ENCODE measurements at regions not wholly inside any gene's neighbourhood (a gene's known extent, or its start where the extent isn't known, plus 50 kb on each side); places are given as distances from the start of the nearest gene placed in this dataset.
"Not testable (repeated sequence)": the region's sequence is repeated elsewhere in the genome, so short reads cannot be mapped to it uniquely, and the experiment has no call there.

DNA sequence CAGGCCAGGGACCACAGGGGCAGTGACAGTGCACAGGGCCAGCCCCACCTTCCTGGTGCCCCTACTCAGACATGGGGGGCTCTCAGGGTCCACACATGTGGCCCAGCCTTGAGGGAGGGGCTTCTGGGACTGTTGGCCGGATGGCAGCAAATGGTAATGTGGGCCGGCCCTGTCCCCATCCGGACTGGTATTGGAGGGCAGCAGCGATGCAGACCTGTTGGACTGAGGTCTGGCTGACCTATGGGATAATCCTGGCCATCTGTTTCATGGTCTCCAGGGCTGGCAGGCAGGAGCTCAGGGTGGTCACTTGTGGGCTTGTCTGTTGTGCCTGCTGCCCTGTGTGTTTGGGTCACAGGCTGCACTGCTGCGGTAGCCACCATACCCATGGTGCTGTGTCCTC, 387.5 kb downstream of the TMEM121 start:
- DNase-seq, result no peak

DNA sequence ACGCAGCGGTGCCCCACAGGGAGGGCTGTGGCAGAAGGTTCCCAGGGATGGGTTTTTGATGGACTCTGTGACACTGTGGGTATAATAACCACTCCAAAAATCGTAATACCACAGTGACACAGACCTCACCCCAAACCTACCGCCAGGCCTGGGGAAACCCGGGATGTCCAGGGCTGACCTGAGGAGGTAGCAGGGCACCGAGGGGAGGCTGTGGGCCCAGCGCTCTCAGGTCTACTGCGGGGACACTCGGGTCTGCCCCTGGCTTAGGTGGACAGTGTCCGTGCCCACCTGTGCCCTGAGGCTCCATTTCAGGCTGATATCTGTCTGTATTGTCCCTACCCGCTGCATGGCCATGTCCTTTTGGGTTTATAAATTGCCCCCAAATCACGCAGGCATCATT, 387.9 kb downstream of the TMEM121 start:
- not testable (repeated sequence) for DNase-seq

DNA sequence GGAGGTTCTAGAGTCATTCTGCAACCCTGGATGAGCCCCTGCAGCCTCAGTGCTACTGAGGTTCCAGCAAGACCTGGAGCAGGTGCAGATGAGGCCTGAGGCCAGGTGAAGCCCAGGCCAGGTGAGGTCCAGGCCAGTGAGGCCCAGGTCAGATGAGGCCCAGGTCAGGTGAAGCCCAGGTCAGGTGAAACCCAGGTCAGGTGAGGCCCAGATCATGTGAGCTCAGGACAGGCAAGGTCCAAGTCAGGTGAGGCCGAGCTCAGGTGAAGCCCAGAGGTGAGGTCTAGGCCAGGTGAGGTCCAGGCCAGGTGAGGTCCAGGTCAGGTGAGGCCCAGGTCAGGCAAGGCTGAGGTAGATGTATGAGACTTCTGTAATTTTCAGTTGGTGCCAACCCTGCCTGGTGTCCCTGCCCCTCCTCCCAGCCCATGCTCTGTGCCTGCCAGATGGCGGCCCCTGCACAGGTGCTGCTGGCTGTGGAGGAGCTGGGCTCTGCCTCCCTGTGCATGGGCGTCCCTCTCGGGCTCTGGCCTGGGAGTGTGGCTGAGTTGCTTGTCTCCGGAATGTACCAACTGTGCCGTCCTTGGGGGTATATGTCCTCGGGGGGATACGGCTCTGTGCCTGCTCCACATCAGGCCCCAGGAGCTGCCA, 388.5 kb downstream of the TMEM121 start:
- no peak for DNase-seq

DNA sequence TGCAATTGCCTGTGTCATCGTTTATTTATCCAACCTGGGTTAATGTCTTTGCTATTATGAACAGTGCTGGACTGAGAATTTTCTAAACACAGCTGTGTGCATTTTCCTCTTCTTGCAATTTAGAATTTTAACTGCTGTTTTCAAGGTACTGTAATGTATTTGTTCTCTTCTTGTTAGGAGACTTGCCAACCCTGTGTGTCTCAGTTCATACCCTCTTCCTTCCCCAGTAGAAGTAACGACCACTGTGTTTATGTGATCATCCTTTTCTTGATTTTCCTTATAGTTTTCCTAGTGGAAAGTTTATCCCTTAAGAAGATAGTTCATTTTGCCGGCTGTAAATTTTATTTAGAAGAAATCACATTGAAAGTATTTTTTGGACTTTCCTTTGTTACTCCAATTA, 389.2 kb downstream of the TMEM121 start:
- not testable (repeated sequence) for DNase-seq

DNA sequence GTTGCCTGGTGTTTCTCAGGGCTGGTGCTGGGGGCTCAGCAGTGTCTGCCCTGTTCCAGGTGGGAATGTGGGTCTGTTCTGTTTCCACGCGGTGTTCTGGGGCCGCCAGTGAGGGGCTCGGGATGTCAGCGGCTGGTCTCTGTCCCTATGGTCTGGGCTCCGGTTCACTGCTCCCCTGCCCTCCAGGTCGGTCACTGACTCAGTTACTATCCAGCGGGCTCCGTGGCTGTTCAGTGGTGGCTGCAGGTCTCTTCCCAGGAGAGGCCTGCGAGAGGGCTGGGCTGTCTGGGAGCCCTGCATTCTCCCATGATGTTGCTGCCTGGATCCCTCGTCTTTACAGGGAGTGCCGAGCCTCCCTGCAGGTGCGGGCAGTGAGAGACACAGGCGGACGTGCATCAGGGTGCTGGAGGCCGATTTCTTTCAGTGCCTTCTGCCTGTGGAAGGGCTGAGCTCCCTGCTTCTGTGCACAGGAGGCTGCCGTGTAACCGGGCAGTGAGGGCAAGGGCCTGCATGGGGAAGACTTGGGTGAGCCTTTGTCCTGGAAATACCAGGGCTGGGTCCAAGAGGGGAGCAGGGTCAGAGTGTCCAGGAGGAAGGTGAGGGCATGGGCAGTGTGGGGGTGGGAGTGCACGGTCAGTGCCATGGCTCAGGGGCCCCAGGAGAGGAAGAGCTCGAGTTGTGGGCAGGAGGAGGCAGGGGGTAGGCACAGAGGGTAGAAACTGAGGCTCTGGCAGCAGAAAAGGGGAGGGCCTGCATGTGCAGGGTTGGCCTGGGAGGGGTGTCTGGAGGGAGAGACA, 391.0 kb downstream of the TMEM121 start:
- DNase-seq, result not testable (repeated sequence)

DNA sequence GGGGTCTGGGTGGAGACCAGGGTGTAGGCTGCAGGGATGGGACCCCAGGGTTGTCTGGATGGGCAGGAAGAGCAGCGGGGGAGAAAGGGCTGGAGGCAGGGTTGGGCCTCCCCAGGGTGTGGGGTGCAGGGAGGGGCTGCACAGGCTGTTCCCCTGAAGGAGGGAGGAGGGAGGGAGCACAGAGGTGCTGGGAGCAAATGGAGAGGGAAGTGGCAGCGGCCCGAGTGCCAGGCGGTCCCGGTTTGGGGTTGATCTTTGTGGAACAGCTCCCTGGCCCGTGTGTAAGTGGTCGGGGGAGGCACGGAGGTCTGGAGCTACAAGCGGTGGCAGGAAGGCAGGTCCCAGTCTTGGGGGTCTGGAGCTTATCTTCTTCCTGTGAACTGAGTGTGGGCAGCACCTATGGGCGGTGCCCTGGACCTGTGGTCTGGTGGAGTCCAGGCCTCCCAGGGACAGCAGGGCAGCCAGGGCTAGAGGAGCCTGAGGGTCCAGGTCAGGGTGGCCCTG, 391.6 kb downstream of the TMEM121 start:
- DNase-seq, result no peak

DNA sequence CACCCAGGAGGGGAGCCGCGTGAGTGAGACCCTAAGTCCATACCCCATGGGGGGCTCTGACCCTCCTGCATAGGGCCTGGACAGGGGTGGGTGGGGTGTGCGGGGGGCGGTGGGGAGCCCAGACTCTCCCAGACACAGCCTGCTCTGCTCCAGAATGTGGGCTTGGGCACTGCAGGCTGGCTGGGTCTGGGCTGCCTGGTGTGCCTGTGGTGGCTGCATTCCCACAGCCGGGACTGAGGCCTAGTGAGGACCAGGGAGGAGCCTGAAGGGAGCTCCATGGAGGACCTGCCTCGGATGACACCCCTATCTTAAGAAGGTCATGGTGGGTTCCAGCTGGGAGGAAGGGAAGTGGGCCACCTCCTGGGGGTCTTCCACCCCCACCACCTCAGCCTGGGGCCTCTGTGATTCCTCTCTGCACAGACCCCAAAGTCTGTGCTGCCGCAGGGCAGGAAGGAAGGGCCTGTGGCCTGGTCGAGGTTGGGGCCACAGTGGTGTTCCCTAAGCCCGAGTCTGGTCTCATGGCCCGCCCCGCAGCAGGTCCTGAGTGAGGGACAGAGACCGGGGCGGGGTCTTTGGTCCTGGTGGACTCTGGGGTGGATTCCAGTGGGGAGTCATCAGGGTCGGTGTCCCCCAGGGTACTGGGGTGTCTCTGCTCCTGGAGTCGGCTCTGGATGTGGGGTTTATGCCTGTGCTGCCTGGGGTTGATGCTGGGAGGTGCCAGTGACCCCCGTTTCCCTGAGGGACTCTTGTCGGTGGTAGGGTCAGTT, 392.3 kb downstream of the TMEM121 start:
- DNase-seq, result no peak

DNA sequence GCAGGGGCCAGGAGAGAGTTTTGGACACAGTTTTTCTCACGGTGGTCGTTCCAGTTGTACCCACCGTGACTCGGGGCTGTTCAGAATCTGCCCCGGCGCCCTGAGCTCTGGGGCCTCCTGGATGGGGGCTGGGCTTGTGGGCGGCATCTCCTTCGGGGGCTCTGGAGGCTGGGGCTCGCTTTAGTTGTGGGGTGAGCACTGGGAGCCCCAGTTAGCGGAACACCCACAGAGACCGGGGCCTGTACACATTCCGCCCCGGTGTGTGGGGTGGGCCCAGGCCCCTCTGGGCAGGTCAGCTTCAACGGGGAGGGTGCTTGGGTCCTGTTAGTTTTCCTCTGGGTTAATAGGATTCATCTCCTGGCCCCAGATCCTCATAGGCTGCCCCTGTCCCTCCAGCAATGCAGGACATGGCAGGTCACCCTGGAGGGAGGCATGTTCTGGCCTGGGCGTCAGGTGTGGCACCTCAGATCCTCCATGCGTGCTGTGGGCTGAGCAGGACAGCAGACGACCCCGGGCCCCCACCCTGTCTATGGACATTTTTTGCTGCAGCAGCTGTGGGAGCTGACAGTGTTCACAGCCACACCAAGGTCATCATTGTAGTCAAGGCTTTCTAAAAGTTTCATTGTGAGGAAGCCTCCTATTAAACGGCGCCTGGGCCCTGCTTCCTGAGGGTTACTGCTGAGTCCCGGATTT, 393.2 kb downstream of the TMEM121 start:
- no peak for DNase-seq

DNA sequence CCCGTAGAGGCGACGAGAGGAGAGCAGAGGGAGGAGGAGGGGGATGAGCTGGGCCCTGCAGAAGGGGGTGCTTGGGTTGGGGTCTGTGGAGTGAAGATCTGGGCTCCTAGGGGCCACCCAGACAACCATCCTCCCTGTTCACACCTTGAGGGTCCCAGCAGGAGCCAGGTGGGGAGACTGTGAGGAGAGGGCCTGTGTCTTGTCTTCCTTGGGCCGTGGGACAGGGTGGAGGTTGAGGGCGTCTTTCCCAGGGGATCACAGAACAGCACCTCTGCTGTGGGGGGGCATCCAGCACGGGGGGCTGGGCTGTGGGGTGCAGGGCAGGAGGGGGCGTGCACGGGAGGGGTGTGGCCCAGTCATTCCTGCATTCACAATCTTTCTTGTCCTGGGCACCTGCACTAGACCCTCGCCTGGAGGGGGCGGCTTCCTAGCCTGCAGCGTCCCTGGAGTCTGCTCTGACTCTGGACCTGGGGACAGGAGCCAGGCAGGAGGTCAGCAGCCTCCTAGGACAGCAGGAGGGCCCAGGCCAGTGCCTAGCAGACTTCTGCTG, 393.8 kb downstream of the TMEM121 start:
- not testable (repeated sequence) for DNase-seq

DNA sequence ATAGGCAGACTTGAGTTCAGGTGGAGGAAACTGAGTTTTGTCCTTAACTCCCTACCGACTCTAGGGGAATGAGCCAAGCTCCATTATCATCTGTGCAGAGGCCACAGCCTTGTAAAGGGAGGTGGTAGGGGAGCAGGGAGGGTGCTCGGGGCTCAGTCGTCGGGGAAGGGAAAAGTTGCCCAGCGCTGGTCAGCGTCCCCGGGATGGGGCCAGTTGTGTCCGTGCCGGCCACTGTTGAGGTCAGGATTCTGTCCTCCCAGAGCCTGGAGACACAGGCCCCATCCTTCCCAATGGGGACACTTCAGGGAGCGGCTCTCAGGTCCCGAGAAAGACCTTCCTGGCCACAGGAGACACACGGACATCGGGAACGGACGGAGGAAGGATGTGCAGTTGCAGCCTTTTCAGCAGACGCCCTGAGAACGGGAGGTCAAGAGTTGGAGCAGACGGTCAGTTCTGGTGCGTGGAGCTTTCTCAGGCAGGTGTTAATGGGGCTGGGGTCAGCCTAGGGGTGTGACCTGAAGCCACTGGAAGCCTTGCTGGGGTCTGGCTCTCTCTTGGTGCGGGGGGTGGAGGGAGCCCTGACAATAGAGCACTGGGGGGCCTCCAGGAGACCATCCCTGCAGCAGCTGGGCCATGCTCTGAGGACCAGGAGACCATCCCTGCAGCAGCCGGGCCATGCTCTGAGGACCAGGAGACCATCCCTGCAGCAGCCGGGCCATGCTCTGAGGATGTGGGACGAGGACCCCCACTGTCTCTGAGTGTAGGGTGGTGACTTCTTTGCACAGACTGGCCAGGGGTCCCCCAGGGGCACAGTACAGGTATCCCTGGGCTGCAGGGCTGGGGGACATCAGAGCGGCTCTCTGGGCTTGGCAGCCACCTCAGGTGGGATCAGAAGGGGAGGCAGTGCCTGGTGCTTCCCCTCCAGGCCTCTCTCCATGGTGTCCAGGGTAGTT, 394.7 kb downstream of the TMEM121 start:
- DNase-seq, result not testable (repeated sequence)

DNA sequence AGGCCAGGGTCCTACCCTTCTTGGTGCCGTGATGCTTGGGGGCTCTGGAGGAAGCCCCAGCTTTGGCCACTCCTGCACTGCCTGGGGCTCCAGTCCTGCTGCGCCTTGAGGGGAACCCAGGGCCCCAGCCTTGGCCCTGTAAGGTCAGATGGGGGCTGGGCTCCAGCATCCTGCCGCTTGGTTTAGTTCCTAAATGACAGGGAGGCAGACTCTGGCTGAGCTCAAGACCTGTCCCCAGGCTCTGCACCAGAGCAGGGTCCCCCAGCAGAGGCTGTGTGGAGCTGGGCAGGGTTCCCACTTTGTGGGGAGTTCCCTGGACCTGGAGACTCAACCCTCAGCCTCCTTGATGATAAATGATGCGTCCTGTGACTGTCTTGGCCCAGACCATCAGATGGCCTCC, 395.4 kb downstream of the TMEM121 start:
- not testable (repeated sequence) for DNase-seq

DNA sequence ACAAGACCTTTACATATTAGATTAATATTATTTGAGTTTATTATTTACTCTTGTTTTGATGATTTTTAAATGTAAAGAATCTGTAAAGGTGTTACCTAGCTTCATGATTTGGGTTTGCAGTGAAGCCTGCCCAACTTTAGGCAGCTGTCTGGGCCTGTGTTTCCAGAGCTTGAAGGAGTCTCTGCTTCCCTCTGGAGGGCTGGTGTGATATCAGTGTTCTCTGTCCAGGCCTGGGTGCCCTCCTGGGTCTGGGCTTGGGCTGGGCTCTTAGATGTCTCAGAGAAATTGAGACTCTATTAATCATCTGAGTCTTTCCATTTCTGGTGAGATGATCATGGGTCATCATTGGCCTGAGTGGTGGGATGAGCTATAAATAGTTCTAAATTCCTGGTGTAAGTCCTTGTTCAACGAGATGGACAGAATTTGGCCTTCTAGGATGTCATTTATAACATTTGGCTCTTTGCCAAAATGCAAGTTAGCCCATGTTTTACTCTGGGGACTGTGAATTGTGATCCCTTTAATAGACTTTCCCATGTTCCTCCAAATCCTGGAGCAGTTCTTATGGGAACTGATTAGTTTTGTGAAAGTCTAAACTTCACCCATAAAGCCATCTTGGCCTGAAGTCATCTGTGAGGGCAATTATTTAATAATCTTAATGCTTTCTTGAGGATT, 397.3 kb downstream of the TMEM121 start:
- DNase-seq, result not testable (repeated sequence)

DNA sequence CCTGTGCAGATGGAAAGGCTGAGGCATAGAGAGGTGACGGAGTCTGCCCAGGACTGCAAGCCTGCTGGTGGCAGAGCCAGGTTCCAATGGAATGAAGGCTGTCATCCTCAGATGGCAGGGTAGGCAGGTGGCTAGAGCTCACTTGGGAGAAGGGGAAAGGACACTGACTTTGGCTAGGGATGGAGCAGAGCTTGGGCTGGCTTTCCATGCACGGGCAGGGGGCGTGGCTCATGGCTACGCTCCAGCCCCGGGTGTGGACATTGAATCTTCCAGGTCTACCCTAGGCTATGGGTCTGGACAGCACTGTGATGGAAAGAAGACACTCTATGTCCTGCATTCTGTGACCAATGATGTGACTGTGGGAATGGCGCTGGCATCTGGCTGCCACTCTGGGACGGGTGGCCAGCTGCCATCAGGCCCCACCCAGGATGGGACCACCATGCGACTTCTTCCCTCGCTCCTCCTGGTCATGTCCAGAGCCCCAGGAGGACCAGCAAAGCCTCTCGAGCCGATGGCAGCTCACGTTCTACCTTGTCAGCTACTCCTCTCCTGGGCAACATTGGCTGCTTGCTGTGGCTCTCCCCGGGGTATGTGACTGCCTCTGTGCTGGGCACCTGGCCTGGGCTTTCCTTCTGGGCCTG, 398.7 kb downstream of the TMEM121 start:
- DNase-seq, result no peak

DNA sequence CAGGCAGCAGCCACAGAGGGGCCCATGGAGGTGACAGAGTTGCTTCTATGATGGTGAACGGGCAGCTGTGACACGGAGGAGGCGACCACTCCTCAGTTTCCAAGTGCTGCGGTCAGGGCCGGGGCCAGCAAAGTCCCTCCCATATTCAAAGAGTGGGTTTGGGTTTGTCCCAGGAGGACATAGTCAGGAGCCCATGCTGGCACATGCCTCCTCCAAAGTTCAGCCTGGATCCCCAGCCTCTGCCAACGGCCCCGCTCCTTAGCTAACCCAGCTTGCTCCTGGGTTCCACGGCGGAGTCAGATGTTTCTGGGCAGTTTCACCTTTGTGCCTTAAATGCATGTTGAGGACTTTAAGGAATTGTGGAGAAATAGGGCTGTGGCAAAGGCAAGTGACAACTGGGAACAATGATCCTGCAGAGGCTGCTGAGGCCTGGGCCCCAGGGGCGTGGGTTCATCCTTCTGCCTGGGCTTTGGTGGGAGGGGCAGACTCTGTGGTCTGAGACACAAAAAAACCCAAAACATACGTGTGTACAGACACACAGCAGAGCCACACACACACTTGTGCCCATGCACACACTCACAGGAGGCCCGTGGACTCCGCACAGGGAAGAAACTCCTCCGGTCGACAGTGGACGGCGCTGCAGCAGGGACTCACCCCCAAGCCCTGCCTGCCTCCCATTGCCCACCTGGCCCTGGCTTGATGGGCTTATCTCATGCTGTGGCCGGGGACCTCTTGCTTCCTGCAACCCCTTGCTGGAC, 399.4 kb downstream of the TMEM121 start:
- DNase-seq, result no peak

DNA sequence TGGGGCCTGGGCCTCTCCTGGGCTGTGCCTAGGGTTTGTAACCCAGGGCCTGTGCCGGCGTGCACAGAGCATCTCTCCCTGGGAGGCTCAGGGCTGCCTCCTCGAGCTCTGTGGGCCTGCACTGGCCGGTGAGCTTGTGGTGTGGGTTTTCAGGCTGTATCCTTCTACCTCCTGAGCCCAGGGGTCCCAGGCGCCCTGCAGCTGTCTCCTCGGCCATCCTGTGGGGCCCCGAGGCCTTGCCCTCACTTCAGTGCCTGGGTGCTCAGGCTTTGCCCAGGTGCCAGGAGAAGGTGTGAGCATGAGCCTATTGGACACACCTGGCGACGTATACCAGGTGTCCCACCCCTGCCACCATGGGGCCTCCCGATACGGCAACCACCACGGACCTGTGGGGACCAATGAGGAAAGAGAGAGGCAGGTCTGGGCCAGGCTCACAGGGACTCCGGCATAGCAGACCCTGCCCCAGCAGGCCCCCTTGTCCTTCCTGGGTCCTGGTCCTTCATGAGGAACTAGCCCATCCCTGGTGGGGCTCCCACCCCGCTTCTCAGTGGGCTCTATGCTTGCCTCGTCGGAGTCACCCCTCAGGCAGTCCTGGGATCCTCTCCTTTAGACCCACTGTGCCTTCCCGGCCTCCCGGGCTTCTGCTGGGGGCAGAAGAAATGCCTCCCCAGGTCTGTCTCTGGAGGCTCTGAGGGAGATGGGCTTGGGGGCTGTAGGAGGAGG, 400.2 kb downstream of the TMEM121 start:
- DNase-seq, result no peak

DNA sequence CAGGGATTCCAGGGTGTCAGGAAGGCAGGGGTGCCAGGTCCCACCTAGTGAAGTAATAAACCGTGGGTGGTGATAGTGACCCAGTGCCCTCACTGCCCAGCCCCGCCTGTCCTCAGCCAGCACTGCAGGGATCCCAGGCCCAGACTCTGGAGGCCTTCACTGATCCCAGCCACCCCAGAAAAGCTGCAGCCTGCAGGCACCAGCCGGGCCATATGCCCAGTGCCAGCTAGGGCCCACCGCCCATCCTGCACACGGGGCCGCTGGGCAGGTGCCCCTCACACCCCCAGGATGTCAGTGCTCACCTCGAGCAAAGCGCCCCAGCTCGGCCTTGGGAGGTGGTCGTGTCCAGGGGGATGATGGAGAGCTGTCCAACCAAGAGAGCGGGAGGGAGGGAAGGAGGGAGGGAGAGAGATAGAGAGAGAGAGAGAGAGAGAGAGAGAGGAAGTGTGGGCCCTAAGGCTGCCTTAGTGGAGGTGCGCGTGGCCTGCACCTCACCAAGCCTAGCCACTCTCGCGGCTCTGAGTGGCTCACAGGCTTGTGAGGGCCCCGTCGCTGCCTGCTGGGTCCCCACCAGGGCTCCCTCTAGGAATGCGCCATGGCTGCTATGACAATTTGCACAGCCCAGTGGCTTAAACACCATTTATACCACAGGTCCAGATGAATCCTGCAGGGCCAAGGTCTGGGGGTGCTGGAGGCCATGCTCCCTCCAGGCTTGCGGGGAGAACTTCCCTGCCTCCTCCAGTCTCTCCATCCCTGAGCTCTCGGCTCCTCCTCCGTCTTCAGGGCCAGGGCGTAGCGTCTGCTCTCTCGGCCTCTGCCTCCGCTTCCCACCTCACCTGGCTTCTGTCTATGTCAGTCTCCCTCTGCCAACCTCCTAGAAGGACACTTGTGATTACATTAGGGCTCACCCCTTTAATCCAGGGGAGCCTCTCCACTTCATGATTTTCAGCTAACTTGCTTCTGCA, 401.0 kb downstream of the TMEM121 start:
- DNase-seq, result no peak
